ENCODE measurements at regions not wholly inside any gene's neighbourhood (a gene's known extent, or its start where the extent isn't known, plus 50 kb on each side); places are given as distances from the start of the nearest gene placed in this dataset.

- DNase-seq (ENCODE audit: low read depth in 4 of 4, low spot score in 1 of 4) = no peak
Observed at GRCh38 chr14:32019276-32019675, 57.8 kb upstream of the ARHGAP5 start.

DNA sequence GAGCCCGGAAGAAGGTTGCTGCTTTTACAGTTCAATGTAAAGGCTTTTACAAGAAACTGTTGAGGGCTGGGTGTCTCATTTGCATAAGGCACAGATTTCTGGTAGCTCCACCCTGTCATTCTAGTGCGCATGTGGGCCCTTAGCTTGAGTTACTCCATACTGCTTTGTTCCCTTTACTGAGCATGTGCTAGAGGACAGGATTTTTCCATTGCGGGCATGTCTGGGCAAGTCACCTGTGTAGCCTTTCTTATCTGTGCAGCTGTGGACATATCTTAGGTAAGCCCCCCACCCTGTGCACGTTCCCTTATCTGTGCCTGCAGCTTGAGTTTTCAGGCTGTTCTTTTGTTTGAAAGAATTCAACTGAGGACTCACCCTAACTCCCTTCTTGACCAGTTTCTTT, 56.2 kb upstream of the ARHGAP5 start:
- DNase-seq (ENCODE audit: low read depth in 4 of 4, low spot score in 1 of 4) = no peak

- no peak for DNase-seq (ENCODE audit: low read depth in 4 of 4, low spot score in 1 of 4)
Observed at GRCh38 chr14:32021341-32021740, 55.8 kb upstream of the ARHGAP5 start.

DNA sequence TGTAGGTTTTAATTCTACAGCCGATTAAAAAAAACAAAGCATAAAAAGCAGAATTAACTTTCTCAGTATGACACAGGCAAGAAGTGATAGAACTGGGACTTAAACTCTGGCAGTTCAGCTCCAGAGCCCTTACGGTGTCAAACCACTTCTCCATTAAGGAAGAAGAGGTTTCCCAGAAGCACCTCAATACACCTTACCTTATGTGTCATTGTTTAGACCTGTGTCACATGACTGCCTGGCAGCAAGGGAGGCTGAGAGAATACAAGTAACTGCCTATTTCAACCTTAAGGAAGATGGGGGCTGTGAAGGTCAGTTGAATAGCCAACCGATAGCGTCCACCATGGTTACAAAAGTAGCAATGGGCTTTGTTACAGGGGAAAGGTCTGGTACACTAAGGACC, 54.6 kb upstream of the ARHGAP5 start:
- DNase-seq (ENCODE audit: low read depth in 4 of 4, low spot score in 1 of 4) = no peak

GRCh38 chr14:32022938-32023466, 54.1 kb upstream of the ARHGAP5 start:
- DNase-seq (ENCODE audit: low read depth in 4 of 4, low spot score in 1 of 4) = no peak

GRCh38 chr14:32023540-32023939, 53.6 kb upstream of the ARHGAP5 start:
- no peak for DNase-seq (ENCODE audit: low read depth in 4 of 4, low spot score in 1 of 4)

GRCh38 chr14:32027255-32027939, 49.7 kb upstream of the ARHGAP5 start:
- DNase-seq (ENCODE audit: low read depth in 4 of 4, low spot score in 1 of 4) = no peak
